ENCODE measurements at regions not wholly inside any gene's neighbourhood (a gene's known extent, or its start where the extent isn't known, plus 50 kb on each side); places are given as distances from the start of the nearest gene placed in this dataset.

- TF ChIP-seq CTCF (IDR thresholded peaks at IDR 0.05), result no peak
- TF ChIP-seq POLR2A (IDR thresholded peaks at IDR 0.05), result no peak
- no peak for TF ChIP-seq EP300 (IDR thresholded peaks at IDR 0.05)
Measured at GRCh38 chr11:15674756-15675155, 560.0 kb downstream of the INSC start.
